SU-DHL-6 (cell line): ENCODE measurements at regions not wholly inside any gene's neighbourhood (a gene's known extent, or its start where the extent isn't known, plus 50 kb on each side); places are given as distances from the start of the nearest gene placed in this dataset.

Source experiments
- H2AFZ ChIP-seq: fragments of 200-600 bp; sonication (generic); 2 replicates; pipeline ENCODE4 v1.6.1; 2014; ENCODE audit warnings: low read depth, mild to moderate bottlenecking, moderate library complexity, mixed read lengths, antibody characterized with exemption, low read length; ENCODE audit not compliant: severe bottlenecking
- H3F3A ChIP-seq: fragments of 200-600 bp; shearing (Covaris generic); 2 replicates; pipeline ENCODE4 v1.6.0; 2016; ENCODE audit warnings: antibody characterized with exemption, mild to moderate bottlenecking; ENCODE audit not compliant: insufficient read depth
- H3K27ac ChIP-seq: fragments of 200-600 bp; sonication (generic); 2 replicates; pipeline ENCODE4 v1.5.1; 2016; ENCODE audit warnings: low read depth, mild to moderate bottlenecking, low read length, moderate library complexity, mixed read lengths
- H3K27me3 ChIP-seq: fragments of 200-600 bp; sonication (generic), shearing (Covaris generic); 2 replicates; pipeline ENCODE4 v1.6.0; 2014; ENCODE audit warnings: mild to moderate bottlenecking, low read length
- H3K36me3 ChIP-seq: fragments of 200-600 bp; sonication (generic); 2 replicates; pipeline ENCODE4 v1.6.1; 2014; ENCODE audit warnings: mild to moderate bottlenecking, low read length, mixed read lengths
- H3K4me2 ChIP-seq: fragments of 300-600, 200-600 bp; shearing (Covaris generic), sonication (generic); 2 replicates; pipeline ENCODE4 v1.6.0; 2014; ENCODE audit warnings: low read length, low read depth, mild to moderate bottlenecking; ENCODE audit not compliant: poor library complexity, severe bottlenecking
- H3K4me3 ChIP-seq: fragments of 200-600 bp; sonication (generic); 2 replicates; pipeline ENCODE4 v1.5.1; 2014; ENCODE audit warnings: antibody characterized with exemption, low read length, mild to moderate bottlenecking, mixed read lengths; ENCODE audit not compliant: insufficient read depth, poor library complexity, severe bottlenecking
- H3K79me2 ChIP-seq: fragments of 200-600 bp; sonication (generic); 2 replicates; pipeline ENCODE4 v1.6.1; 2014; ENCODE audit warnings: mild to moderate bottlenecking, low read length, moderate library complexity; ENCODE audit not compliant: insufficient read depth
- H3K9ac ChIP-seq: fragments of 200-600 bp; sonication (generic); 2 replicates; pipeline ENCODE4 v1.7.0; 2014; ENCODE audit warnings: mild to moderate bottlenecking, low read length
- H3K9me2 ChIP-seq: fragments of 200-600 bp; sonication (generic); replicated peaks from 2 replicates; pipeline ENCODE4 v1.6.1; 2014; ENCODE audit warnings: low read length; ENCODE audit not compliant: insufficient read depth
- H3K9me3 ChIP-seq: fragments of 200-600 bp; sonication (generic); 2 replicates; pipeline ENCODE4 v1.6.1; 2014; ENCODE audit warnings: low read length, mixed read lengths; ENCODE audit not compliant: insufficient read depth
- H4K20me1 ChIP-seq: fragments of 200-600 bp; sonication (generic); 2 replicates; pipeline ENCODE4 v1.6.1; 2014; ENCODE audit warnings: low read depth, mild to moderate bottlenecking, antibody characterized with exemption, low read length, moderate library complexity, mixed read lengths
- EZH2phosphoT487 ChIP-seq: fragments of 200-600 bp; sonication (generic), shearing (Covaris generic); conservative IDR thresholded peaks from 2 replicates; pipeline ENCODE4 v1.6.1; 2018; ENCODE audit warnings: mild to moderate bottlenecking, antibody characterized with exemption, low read length, moderate library complexity, mixed read lengths
- TF ChIP-seq, protein P1 (sequence below): fragments of 200-600 bp; sonication (generic); IDR thresholded peaks from one replicate; pipeline ENCODE4 v1.5.1; 2017; ENCODE audit warnings: antibody characterized with exemption, mild to moderate bottlenecking, low read length, moderate library complexity; ENCODE audit not compliant: insufficient read depth, poor library complexity, severe bottlenecking

DNA sequence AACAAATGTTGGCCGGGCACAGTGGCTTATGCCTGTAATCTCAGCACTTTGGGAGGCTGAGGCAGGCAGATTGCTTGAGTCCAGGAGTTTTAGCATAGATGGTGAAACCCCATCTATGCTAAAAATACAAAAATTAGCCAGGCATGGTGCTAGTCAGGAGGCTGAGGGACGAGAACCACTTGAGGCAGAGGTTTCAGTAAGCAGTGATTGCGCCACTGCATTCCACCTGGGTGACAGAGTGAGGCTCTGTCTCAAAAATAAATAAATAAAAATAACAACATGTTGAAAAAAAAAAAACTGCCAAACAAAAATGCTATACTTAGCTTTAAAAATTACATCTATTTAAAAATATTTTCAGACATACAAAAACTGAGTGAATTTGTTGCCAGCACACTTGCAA lies 374.2 kb upstream of the SMIM31 start:
- no peak overlapping the region for H3K9ac ChIP-seq
- no peak overlapping the region for H2AFZ ChIP-seq
- no peaks in the 10 kb centered on the region for H4K20me1 ChIP-seq
- H3K36me3 ChIP-seq = no peaks in the 10 kb centered on the region
- H3K79me2 ChIP-seq = no peaks in the 10 kb centered on the region
- H3K27me3 ChIP-seq = no peaks in the 10 kb centered on the region
- no peak overlapping the region for H3K4me2 ChIP-seq
- no peaks in the 10 kb centered on the region for H3F3A ChIP-seq
- no peak for TF ChIP-seq EZH2phosphoT487
- TF ChIP-seq, protein P1, sequence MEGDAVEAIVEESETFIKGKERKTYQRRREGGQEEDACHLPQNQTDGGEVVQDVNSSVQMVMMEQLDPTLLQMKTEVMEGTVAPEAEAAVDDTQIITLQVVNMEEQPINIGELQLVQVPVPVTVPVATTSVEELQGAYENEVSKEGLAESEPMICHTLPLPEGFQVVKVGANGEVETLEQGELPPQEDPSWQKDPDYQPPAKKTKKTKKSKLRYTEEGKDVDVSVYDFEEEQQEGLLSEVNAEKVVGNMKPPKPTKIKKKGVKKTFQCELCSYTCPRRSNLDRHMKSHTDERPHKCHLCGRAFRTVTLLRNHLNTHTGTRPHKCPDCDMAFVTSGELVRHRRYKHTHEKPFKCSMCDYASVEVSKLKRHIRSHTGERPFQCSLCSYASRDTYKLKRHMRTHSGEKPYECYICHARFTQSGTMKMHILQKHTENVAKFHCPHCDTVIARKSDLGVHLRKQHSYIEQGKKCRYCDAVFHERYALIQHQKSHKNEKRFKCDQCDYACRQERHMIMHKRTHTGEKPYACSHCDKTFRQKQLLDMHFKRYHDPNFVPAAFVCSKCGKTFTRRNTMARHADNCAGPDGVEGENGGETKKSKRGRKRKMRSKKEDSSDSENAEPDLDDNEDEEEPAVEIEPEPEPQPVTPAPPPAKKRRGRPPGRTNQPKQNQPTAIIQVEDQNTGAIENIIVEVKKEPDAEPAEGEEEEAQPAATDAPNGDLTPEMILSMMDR = no peak
- H3K4me3 ChIP-seq = no peak overlapping the region
- H3K27ac ChIP-seq = no peak overlapping the region
- H3K9me2 ChIP-seq = no peaks in the 10 kb centered on the region
- H3K9me3 ChIP-seq = no peaks in the 10 kb centered on the region

DNA sequence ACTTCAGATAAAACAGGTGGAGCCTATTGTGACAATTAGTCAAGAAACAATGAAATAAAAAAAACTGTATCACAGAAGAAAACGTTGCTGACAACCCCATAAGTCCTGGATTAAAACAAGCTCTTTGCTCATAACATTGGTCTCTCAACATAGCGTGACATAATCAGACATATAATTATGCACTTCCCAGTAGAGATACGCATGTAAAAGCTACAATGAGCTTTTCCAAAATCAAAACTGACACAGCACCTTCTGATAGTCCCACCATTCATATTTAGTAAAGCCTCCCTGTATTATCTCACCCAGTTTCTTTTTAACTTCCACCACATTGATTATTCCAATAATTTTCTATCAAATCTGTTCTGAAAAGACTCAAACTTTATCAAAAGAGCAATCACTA lies 372.1 kb upstream of the SMIM31 start:
- no peak overlapping the region for H3K4me2 ChIP-seq
- H3F3A ChIP-seq = no peaks in the 10 kb centered on the region
- H2AFZ ChIP-seq = no peak overlapping the region
- no peaks in the 10 kb centered on the region for H3K9me3 ChIP-seq
- H3K36me3 ChIP-seq = no peaks in the 10 kb centered on the region
- H3K79me2 ChIP-seq = no peaks in the 10 kb centered on the region
- H4K20me1 ChIP-seq = no peaks in the 10 kb centered on the region
- no peaks in the 10 kb centered on the region for H3K9me2 ChIP-seq
- no peak overlapping the region for H3K27ac ChIP-seq
- H3K27me3 ChIP-seq = no peaks in the 10 kb centered on the region
- H3K4me3 ChIP-seq = no peak overlapping the region
- TF ChIP-seq EZH2phosphoT487 = no peak
- H3K9ac ChIP-seq = no peak overlapping the region

DNA sequence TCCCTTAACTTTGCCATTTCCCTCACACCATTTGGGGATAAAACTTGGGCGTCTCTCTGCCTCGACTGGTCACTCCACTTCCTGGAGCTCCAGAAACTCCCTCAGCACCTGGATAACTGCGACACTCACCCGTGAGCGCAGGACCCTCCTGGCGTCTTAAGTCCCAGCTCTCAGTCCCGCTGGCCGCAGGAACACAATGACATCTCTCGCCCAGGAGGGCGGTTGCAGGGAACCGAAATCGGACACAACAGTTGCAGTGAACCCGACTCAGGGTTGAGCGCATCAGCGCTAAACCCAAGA lies 370.9 kb upstream of the SMIM31 start:
- Histone ChIP-seq H3K36me3 (no peaks in the 10 kb centered on the region), H3K4me3 (no peak overlapping the region), H3K27me3 (no peaks in the 10 kb centered on the region), H2AFZ (no peak overlapping the region), H3K9me2 (no peaks in the 10 kb centered on the region), H3K79me2 (no peaks in the 10 kb centered on the region), H3K9ac (no peak overlapping the region), H3K9me3 (no peaks in the 10 kb centered on the region), H3F3A (no peaks in the 10 kb centered on the region), H4K20me1 (no peaks in the 10 kb centered on the region), H3K27ac (no peak overlapping the region), H3K4me2 (no peak overlapping the region)
- TF ChIP-seq, protein P1 = no peak
- TF ChIP-seq EZH2phosphoT487 = no peak

DNA sequence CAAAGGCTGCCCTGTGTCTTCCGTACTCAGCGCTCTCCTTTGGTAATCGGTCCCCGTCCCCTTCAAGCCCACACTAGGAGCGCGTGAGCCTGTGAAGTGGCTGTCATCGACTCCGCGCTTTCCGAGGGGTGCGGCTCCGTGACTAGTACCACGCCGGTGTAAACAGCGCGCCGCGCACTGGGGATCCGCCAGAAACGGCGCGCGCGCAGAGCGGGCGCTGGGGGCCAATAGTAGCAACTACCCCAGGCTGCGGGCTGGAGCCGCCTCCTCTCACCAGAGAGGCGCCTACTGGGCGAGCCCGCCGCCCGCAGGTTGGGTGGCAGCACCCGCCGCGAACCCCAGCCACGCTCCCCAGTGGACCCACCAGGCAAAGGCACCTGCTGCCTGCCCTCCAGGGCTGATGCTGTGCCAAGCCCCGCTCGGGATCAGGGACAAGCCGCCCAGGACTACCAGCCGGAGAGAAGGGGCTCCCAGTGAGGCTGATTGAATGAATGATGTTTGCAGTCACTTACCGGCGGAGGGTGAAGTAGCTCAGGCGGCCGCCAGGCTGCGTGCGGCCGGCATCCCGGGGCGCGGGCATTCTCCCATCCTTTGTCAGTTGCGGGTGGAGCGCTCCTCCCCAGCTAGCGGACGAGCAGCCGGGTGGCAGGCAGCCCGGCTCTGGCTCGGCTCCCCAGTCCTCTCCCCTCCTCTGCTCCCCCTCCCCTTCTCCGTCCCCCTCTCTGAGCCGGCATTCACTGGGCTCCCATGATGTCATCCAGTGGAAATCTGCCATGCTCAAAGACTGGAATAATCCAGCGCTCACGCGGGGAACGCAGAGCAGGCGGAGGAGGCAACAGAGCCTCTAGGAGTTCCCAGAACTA lies 370.3 kb upstream of the SMIM31 start:
- no peak overlapping the region for H3K9ac ChIP-seq
- H3F3A ChIP-seq = no peaks in the 10 kb centered on the region
- TF ChIP-seq EZH2phosphoT487 = no peak
- TF ChIP-seq, protein P1 = no peak
- no peaks in the 10 kb centered on the region for H3K36me3 ChIP-seq
- H3K4me3 ChIP-seq = no peak overlapping the region
- no peaks in the 10 kb centered on the region for H4K20me1 ChIP-seq
- no peaks in the 10 kb centered on the region for H3K27me3 ChIP-seq
- no peaks in the 10 kb centered on the region for H3K79me2 ChIP-seq
- H3K9me3 ChIP-seq = no peaks in the 10 kb centered on the region
- no peak overlapping the region for H3K27ac ChIP-seq
- H3K4me2 ChIP-seq = no peak overlapping the region
- no peaks in the 10 kb centered on the region for H3K9me2 ChIP-seq
- H2AFZ ChIP-seq = no peak overlapping the region
